ENCODE measurements at regions not wholly inside any gene's neighbourhood (a gene's known extent, or its start where the extent isn't known, plus 50 kb on each side); places are given as distances from the start of the nearest gene placed in this dataset.

GRCh38 chr7:41574377-41574776, 128.5 kb downstream of the INHBA start:
- no peak overlapping the region for H3K4me3 ChIP-seq (ENCODE audit: control insufficient read depth, low read depth, low read length)
- DNase-seq (ENCODE audit: low read depth): peak; percentile 8
- no peak for TF ChIP-seq CTCF (IDR thresholded peaks at IDR 0.05; ENCODE audit: control insufficient read depth, insufficient read depth, low read depth, low read length, missing control alignments)

- H3K4me3 ChIP-seq (ENCODE audit: control insufficient read depth, low read depth, low read length): no peak overlapping the region
- TF ChIP-seq CTCF (IDR thresholded peaks at IDR 0.05; ENCODE audit: control insufficient read depth, insufficient read depth, low read depth, low read length, missing control alignments): no peak
- DNase-seq (ENCODE audit: low read depth): no peak
Measured at GRCh38 chr7:41573862-41574261, 129.0 kb downstream of the INHBA start.

- no peak overlapping the region for H3K4me3 ChIP-seq (ENCODE audit: control insufficient read depth, low read depth, low read length)
- no peak for TF ChIP-seq CTCF (IDR thresholded peaks at IDR 0.05; ENCODE audit: control insufficient read depth, insufficient read depth, low read depth, low read length, missing control alignments)
- no peak for DNase-seq (ENCODE audit: low read depth)
Measured at GRCh38 chr7:41573443-41573842, 129.4 kb downstream of the INHBA start.

- TF ChIP-seq CTCF (IDR thresholded peaks at IDR 0.05; ENCODE audit: control insufficient read depth, insufficient read depth, low read depth, low read length, missing control alignments): no peak
- DNase-seq (ENCODE audit: low read depth): peak; percentile 29
- H3K4me3 ChIP-seq (ENCODE audit: control insufficient read depth, low read depth, low read length): no peak overlapping the region
Measured at GRCh38 chr7:41573015-41573414, 129.9 kb downstream of the INHBA start.

GRCh38 chr7:41571573-41571972, 131.3 kb downstream of the INHBA start:
- H3K4me3 ChIP-seq (ENCODE audit: control insufficient read depth, low read depth, low read length): no peak overlapping the region
- DNase-seq (ENCODE audit: low read depth): no peak
- TF ChIP-seq CTCF (IDR thresholded peaks at IDR 0.05; ENCODE audit: control insufficient read depth, insufficient read depth, low read depth, low read length, missing control alignments): no peak

GRCh38 chr7:41570766-41571165, 132.1 kb downstream of the INHBA start:
- no peak overlapping the region for H3K4me3 ChIP-seq (ENCODE audit: control insufficient read depth, low read depth, low read length)
- no peak for TF ChIP-seq CTCF (IDR thresholded peaks at IDR 0.05; ENCODE audit: control insufficient read depth, insufficient read depth, low read depth, low read length, missing control alignments)
- DNase-seq (ENCODE audit: low read depth): no peak

- DNase-seq (ENCODE audit: low read depth): no peak
- no peak for TF ChIP-seq CTCF (IDR thresholded peaks at IDR 0.05; ENCODE audit: control insufficient read depth, insufficient read depth, low read depth, low read length, missing control alignments)
- no peak overlapping the region for H3K4me3 ChIP-seq (ENCODE audit: control insufficient read depth, low read depth, low read length)
Measured at GRCh38 chr7:41568135-41568534, 134.8 kb downstream of the INHBA start.

All from AG09309 (cell line).